ENCODE measurements at regions not wholly inside any gene's neighbourhood (a gene's known extent, or its start where the extent isn't known, plus 50 kb on each side); places are given as distances from the start of the nearest gene placed in this dataset.

DNA sequence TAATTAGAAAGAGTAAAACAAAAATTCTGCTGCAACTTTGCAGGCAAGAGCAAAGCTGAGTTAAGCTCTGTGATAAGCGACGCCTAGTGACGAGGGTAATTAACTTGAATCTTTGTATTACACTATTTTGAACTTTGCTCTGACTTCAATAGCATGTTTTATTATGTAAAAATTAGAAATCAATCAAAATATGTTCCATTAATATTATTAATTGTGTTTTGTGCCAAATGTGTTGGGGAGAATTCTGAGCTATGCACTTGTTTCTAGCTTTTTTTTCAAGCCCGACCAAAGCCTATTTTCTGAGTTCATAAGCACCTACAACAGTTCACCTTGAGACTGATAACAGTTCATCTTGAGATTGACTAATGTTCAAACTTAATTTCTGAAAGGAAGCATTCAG is 90.1 kb upstream of the PDE3A start:
- Histone ChIP-seq H3K4me1 (ENCODE audit: control insufficient read depth, low read length) (no peaks in the 10 kb centered on the region), H3K27ac (ENCODE audit: low read depth, low read length) (no peak overlapping the region), H3K79me2 (ENCODE audit: control insufficient read depth, low read length) (no peaks in the 10 kb centered on the region), H3K9me3 (ENCODE audit: control insufficient read depth, insufficient read depth, low read length) (no peaks in the 10 kb centered on the region), H3F3A (ENCODE audit: control insufficient read depth, insufficient read depth) (no peaks in the 10 kb centered on the region), H3K9me2 (replicated peaks; ENCODE audit: control insufficient read depth, low read length) (no peaks in the 10 kb centered on the region; the same call in 1 of the 2 replicates), H3K36me3 (ENCODE audit: control insufficient read depth, low read length) (no peaks in the 10 kb centered on the region), H3K4me3 (ENCODE audit: low read length) (no peak overlapping the region), H3K27me3 (ENCODE audit: control insufficient read depth, low read length) (no peaks in the 10 kb centered on the region), H3K4me2 (ENCODE audit: low read length) (no peak overlapping the region), H4K20me1 (ENCODE audit: control insufficient read depth, insufficient read depth, low read depth, low read length) (no peaks in the 10 kb centered on the region)
- TF ChIP-seq, protein P1, sequence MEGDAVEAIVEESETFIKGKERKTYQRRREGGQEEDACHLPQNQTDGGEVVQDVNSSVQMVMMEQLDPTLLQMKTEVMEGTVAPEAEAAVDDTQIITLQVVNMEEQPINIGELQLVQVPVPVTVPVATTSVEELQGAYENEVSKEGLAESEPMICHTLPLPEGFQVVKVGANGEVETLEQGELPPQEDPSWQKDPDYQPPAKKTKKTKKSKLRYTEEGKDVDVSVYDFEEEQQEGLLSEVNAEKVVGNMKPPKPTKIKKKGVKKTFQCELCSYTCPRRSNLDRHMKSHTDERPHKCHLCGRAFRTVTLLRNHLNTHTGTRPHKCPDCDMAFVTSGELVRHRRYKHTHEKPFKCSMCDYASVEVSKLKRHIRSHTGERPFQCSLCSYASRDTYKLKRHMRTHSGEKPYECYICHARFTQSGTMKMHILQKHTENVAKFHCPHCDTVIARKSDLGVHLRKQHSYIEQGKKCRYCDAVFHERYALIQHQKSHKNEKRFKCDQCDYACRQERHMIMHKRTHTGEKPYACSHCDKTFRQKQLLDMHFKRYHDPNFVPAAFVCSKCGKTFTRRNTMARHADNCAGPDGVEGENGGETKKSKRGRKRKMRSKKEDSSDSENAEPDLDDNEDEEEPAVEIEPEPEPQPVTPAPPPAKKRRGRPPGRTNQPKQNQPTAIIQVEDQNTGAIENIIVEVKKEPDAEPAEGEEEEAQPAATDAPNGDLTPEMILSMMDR (IDR thresholded peaks at IDR 0.05; ENCODE audit: low read depth, low read length, poor library complexity, severe bottlenecking) = no peak
- no peak for TF ChIP-seq EZH2phosphoT487 (IDR thresholded peaks at IDR 0.05; ENCODE audit: borderline replicate concordance, low read length)

DNA sequence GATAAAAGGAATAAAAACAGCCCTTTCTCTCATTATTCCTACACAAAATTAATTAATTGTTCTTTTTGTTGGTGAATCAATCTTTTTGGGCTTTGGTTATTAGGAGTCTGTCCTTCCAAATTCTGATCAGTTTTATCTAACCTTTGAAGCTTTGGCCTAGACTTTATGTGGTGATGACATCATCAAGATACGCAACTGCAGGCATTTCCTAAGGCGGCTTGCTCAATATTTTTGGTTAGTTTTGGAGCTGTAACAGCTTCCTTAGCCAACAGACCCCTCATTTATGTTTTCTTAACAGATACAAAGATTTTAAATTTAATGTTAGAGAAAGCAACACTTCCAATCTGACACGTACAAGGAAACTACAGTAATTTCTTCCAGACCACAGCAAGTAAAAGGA is 87.8 kb upstream of the PDE3A start:
- Histone ChIP-seq H3K9me2 (replicated peaks; ENCODE audit: control insufficient read depth, low read length) (no peaks in the 10 kb centered on the region; the same call in 1 of the 2 replicates), H3K9me3 (ENCODE audit: control insufficient read depth, insufficient read depth, low read length) (no peaks in the 10 kb centered on the region), H3K36me3 (ENCODE audit: control insufficient read depth, low read length) (no peaks in the 10 kb centered on the region), H3F3A (ENCODE audit: control insufficient read depth, insufficient read depth) (no peaks in the 10 kb centered on the region), H3K27me3 (ENCODE audit: control insufficient read depth, low read length) (no peaks in the 10 kb centered on the region), H3K27ac (ENCODE audit: low read depth, low read length) (no peak overlapping the region), H3K4me1 (ENCODE audit: control insufficient read depth, low read length) (no peaks in the 10 kb centered on the region), H3K4me3 (ENCODE audit: low read length) (no peak overlapping the region), H3K4me2 (ENCODE audit: low read length) (no peak overlapping the region), H4K20me1 (ENCODE audit: control insufficient read depth, insufficient read depth, low read depth, low read length) (no peaks in the 10 kb centered on the region), H3K79me2 (ENCODE audit: control insufficient read depth, low read length) (no peaks in the 10 kb centered on the region)
- no peak for TF ChIP-seq EZH2phosphoT487 (IDR thresholded peaks at IDR 0.05; ENCODE audit: borderline replicate concordance, low read length)
- TF ChIP-seq, protein P1 (IDR thresholded peaks at IDR 0.05; ENCODE audit: low read depth, low read length, poor library complexity, severe bottlenecking) = no peak

GRCh38 chr12:20282401-20282800 is 85.9 kb upstream of the PDE3A start:
- no peaks in the 10 kb centered on the region for H3K9me2 ChIP-seq (replicated peaks; ENCODE audit: control insufficient read depth, low read length)
- TF ChIP-seq EZH2phosphoT487 (IDR thresholded peaks at IDR 0.05; ENCODE audit: borderline replicate concordance, low read length) = no peak
- TF ChIP-seq, protein P1 (IDR thresholded peaks at IDR 0.05; ENCODE audit: low read depth, low read length, poor library complexity, severe bottlenecking) = no peak
- no peaks in the 10 kb centered on the region for H3K79me2 ChIP-seq (ENCODE audit: control insufficient read depth, low read length)
- no peaks in the 10 kb centered on the region for H3K36me3 ChIP-seq (ENCODE audit: control insufficient read depth, low read length)
- no peaks in the 10 kb centered on the region for H3K9me3 ChIP-seq (ENCODE audit: control insufficient read depth, insufficient read depth, low read length)
- no peaks in the 10 kb centered on the region for H3K27me3 ChIP-seq (ENCODE audit: control insufficient read depth, low read length)
- H3K27ac ChIP-seq (ENCODE audit: low read depth, low read length) = no peak overlapping the region
- H3F3A ChIP-seq (ENCODE audit: control insufficient read depth, insufficient read depth) = no peaks in the 10 kb centered on the region
- H3K4me1 ChIP-seq (ENCODE audit: control insufficient read depth, low read length) = no peaks in the 10 kb centered on the region
- H3K4me3 ChIP-seq (ENCODE audit: low read length) = no peak overlapping the region
- H3K4me2 ChIP-seq (ENCODE audit: low read length) = no peak overlapping the region
- H4K20me1 ChIP-seq (ENCODE audit: control insufficient read depth, insufficient read depth, low read depth, low read length) = no peaks in the 10 kb centered on the region

- no peaks in the 10 kb centered on the region for H4K20me1 ChIP-seq (ENCODE audit: control insufficient read depth, insufficient read depth, low read depth, low read length)
- TF ChIP-seq, protein P1 (IDR thresholded peaks at IDR 0.05; ENCODE audit: low read depth, low read length, poor library complexity, severe bottlenecking) = no peak
- no peak for TF ChIP-seq EZH2phosphoT487 (IDR thresholded peaks at IDR 0.05; ENCODE audit: borderline replicate concordance, low read length)
- no peaks in the 10 kb centered on the region for H3F3A ChIP-seq (ENCODE audit: control insufficient read depth, insufficient read depth)
- H3K4me1 ChIP-seq (ENCODE audit: control insufficient read depth, low read length) = no peaks in the 10 kb centered on the region
- H3K9me2 ChIP-seq (replicated peaks; ENCODE audit: control insufficient read depth, low read length) = no peaks in the 10 kb centered on the region
- H3K9me3 ChIP-seq (ENCODE audit: control insufficient read depth, insufficient read depth, low read length) = no peaks in the 10 kb centered on the region
- H3K27me3 ChIP-seq (ENCODE audit: control insufficient read depth, low read length) = no peaks in the 10 kb centered on the region
- H3K4me3 ChIP-seq (ENCODE audit: low read length) = no peak overlapping the region
- H3K36me3 ChIP-seq (ENCODE audit: control insufficient read depth, low read length) = no peaks in the 10 kb centered on the region
- no peak overlapping the region for H3K4me2 ChIP-seq (ENCODE audit: low read length)
- no peaks in the 10 kb centered on the region for H3K79me2 ChIP-seq (ENCODE audit: control insufficient read depth, low read length)
- no peak overlapping the region for H3K27ac ChIP-seq (ENCODE audit: low read depth, low read length)
Measured at GRCh38 chr12:20283482-20283881, 84.9 kb upstream of the PDE3A start.
